ENCODE measurements at regions not wholly inside any gene's neighbourhood (a gene's known extent, or its start where the extent isn't known, plus 50 kb on each side); places are given as distances from the start of the nearest gene placed in this dataset.

GRCh38 chr4:62549601-62550000 lies 1349.5 kb downstream of the ADGRL3 start:
- Histone ChIP-seq H3K4me2 (ENCODE audit: low read length) (no peak overlapping the region), H3K36me3 (ENCODE audit: insufficient read depth, low read length) (no peaks in the 10 kb centered on the region), H3K4me1 (ENCODE audit: insufficient read depth, low read length, poor library complexity, severe bottlenecking) (no peaks in the 10 kb centered on the region), H3K79me2 (ENCODE audit: insufficient read depth, low read depth, low read length) (no peaks in the 10 kb centered on the region), H3K9me3 (ENCODE audit: low read length) (no peaks in the 10 kb centered on the region), H3K9me2 (ENCODE audit: insufficient read depth, low read length) (no peaks in the 10 kb centered on the region), H3K27ac (ENCODE audit: low read depth, low read length, poor library complexity, severe bottlenecking) (no peak overlapping the region), H4K20me1 (ENCODE audit: insufficient read depth, low read length) (no peaks in the 10 kb centered on the region), H2AFZ (ENCODE audit: low read length) (no peak overlapping the region), H3K4me3 (ENCODE audit: low read depth, low read length, poor library complexity, severe bottlenecking) (no peak overlapping the region)
- ChIA-PET POLR2A (no interaction called here), CTCF (ENCODE audit: unreplicated experiment) (no interaction called here)
- BruUV-seq (replicated peaks), result no TSS peak
- TF ChIP-seq EZH2phosphoT487 (IDR thresholded peaks at IDR 0.05; ENCODE audit: borderline replicate concordance, low read depth, low read length), result no peak
- TF ChIP-seq CTCF (conservative IDR thresholded peaks at IDR 0.05; ENCODE audit: low read length), result no peak
- intact Hi-C loops (cut with micrococcal nuclease; ENCODE audit: unreplicated experiment), result no loop called here
- DNase-seq (ENCODE audit: low spot score), result no peak

- H3K36me3 ChIP-seq (ENCODE audit: insufficient read depth, low read length), result no peaks in the 10 kb centered on the region
- H4K20me1 ChIP-seq (ENCODE audit: insufficient read depth, low read length), result no peaks in the 10 kb centered on the region
- no peak for DNase-seq (ENCODE audit: low spot score)
- no peak overlapping the region for H3K27ac ChIP-seq (ENCODE audit: low read depth, low read length, poor library complexity, severe bottlenecking)
- POLR2A ChIA-PET, result no interaction called here
- H3K4me2 ChIP-seq (ENCODE audit: low read length), result no peak overlapping the region
- intact Hi-C loops (cut with micrococcal nuclease; ENCODE audit: unreplicated experiment), result no loop called here
- no peaks in the 10 kb centered on the region for H3K4me1 ChIP-seq (ENCODE audit: insufficient read depth, low read length, poor library complexity, severe bottlenecking)
- H3K79me2 ChIP-seq (ENCODE audit: insufficient read depth, low read depth, low read length), result no peaks in the 10 kb centered on the region
- no TSS peak for BruUV-seq (replicated peaks)
- H3K9me2 ChIP-seq (ENCODE audit: insufficient read depth, low read length), result no peaks in the 10 kb centered on the region
- TF ChIP-seq CTCF (conservative IDR thresholded peaks at IDR 0.05; ENCODE audit: low read length), result no peak
- TF ChIP-seq EZH2phosphoT487 (IDR thresholded peaks at IDR 0.05; ENCODE audit: borderline replicate concordance, low read depth, low read length), result no peak
- H3K9me3 ChIP-seq (ENCODE audit: low read length), result no peaks in the 10 kb centered on the region
- CTCF ChIA-PET (ENCODE audit: unreplicated experiment), result no interaction called here
- no peak overlapping the region for H2AFZ ChIP-seq (ENCODE audit: low read length)
- no peak overlapping the region for H3K4me3 ChIP-seq (ENCODE audit: low read depth, low read length, poor library complexity, severe bottlenecking)
Observed at GRCh38 chr4:62548765-62549164, 1348.6 kb downstream of the ADGRL3 start.

- no TSS peak for BruUV-seq (replicated peaks)
- intact Hi-C loops (cut with micrococcal nuclease; ENCODE audit: unreplicated experiment), result no loop called here
- no peaks in the 10 kb centered on the region for H3K4me1 ChIP-seq (ENCODE audit: insufficient read depth, low read length, poor library complexity, severe bottlenecking)
- no peak overlapping the region for H3K4me3 ChIP-seq (ENCODE audit: low read depth, low read length, poor library complexity, severe bottlenecking)
- TF ChIP-seq EZH2phosphoT487 (IDR thresholded peaks at IDR 0.05; ENCODE audit: borderline replicate concordance, low read depth, low read length) (no peak), CTCF (conservative IDR thresholded peaks at IDR 0.05; ENCODE audit: low read length) (no peak)
- no peaks in the 10 kb centered on the region for H3K36me3 ChIP-seq (ENCODE audit: insufficient read depth, low read length)
- H4K20me1 ChIP-seq (ENCODE audit: insufficient read depth, low read length), result no peaks in the 10 kb centered on the region
- H3K27ac ChIP-seq (ENCODE audit: low read depth, low read length, poor library complexity, severe bottlenecking), result no peak overlapping the region
- POLR2A ChIA-PET, result no interaction called here
- no peak overlapping the region for H3K4me2 ChIP-seq (ENCODE audit: low read length)
- DNase-seq (ENCODE audit: low spot score), result no peak
- no peaks in the 10 kb centered on the region for H3K79me2 ChIP-seq (ENCODE audit: insufficient read depth, low read depth, low read length)
- no peaks in the 10 kb centered on the region for H3K9me3 ChIP-seq (ENCODE audit: low read length)
- CTCF ChIA-PET (ENCODE audit: unreplicated experiment), result no interaction called here
- no peaks in the 10 kb centered on the region for H3K9me2 ChIP-seq (ENCODE audit: insufficient read depth, low read length)
- no peak overlapping the region for H2AFZ ChIP-seq (ENCODE audit: low read length)
Observed at GRCh38 chr4:62548108-62548524, 1348.0 kb downstream of the ADGRL3 start.

Measured in OCI-LY7 (cell line).